Pancreas (tissue), 10 donors: ENCODE measurements at regions not wholly inside any gene's neighbourhood (a gene's known extent, or its start where the extent isn't known, plus 50 kb on each side); places are given as distances from the start of the nearest gene placed in this dataset.

Source experiments
- ATAC-seq, 4 donors: fragments of 200-7000 bp; cut with Tn5 transposase; one replicate each; pipeline versions ENCODE4 v1.8.0 to v1.9.1; 2020; ENCODE audit warnings: mild to moderate bottlenecking in 4 of 4, moderate library complexity in 4 of 4
- DNase-seq, 6 donors: peaks; one replicate each; pipeline ENCODE4 v3.0.0-alpha.2; 2020
- FAIRE-seq: peaks from 2 replicates; lab custom pipeline; 2012; peaks lifted over from hg19 to GRCh38; lab: Jason Lieb, UNC
- H3K27ac ChIP-seq, 4 donors: fragments of 200-600 bp; sonication (generic); 1 replicate in 3 of 4; 2 replicates in 1 of 4; pipeline versions ENCODE4 v1.5.0 to v1.8.0; 2020
- H3K27me3 ChIP-seq, 4 donors: fragments of 200-600 bp; one replicate each; pipeline ENCODE4 v1.8.0; 2021
- H3K36me3 ChIP-seq, 3 donors: fragments of 200-600 bp; sonication (generic) in 1 of 3; one replicate each; pipeline versions ENCODE4 v1.5.0 to v1.8.0; 2020 to 2021
- H3K4me1 ChIP-seq, 3 donors: fragments of 200-600 bp; one replicate each; pipeline ENCODE4 v1.8.0; 2021
- H3K4me3 ChIP-seq, 4 donors: fragments of 200-600 bp; sonication (generic) in 2 of 4; one replicate each; pipeline versions ENCODE4 v1.5.0 to v1.8.0; 2020 to 2021
- H3K9me3 ChIP-seq, 4 donors: fragments of 200-600 bp; one replicate each; pipeline ENCODE4 v1.8.0; 2021
- WGBS, 2 donors: extraction: QIAGEN DNeasy Blood & Tissue Kit; methylation state at CpG; one replicate each; pipeline ENCODE4 v1.1.7; 2013; 5-methylcytosine and 5-hydroxymethylcytosine counted together
- intact Hi-C, 3 donors: fragments of 100-400 bp; cut with DNase I; formaldehyde crosslinking; loops; one replicate each; pipeline versions ENCODE4 v1.11.1 to v1.14.2; 2022
- TF ChIP-seq, protein P1 (sequence below), 4 donors: fragments of 200-600 bp; sonication (generic) in 3 of 4; IDR thresholded peaks; one replicate each; pipeline versions ENCODE4 v1.5.0 to v1.8.0; 2021; ENCODE audit warnings: antibody characterized with exemption in 4 of 4
- donor health status: healthy with polysubstance abuse.
- donor health status: DM: no; HTN: no; CAD: no; lungs with moderate emphysema.
- donor health status: DM: no; HTN: no; CAD: no.
- donor health status: control.
- donor health status: control.
- donor health status: Bipolar disorder and iron deficiency.
- donor health status: DM: yes; HTN: yes; CAD: no.
- donor health status: DM: no; HTN: no; CAD: no.
- donor health status: DM: no; HTN: no; CAD: no.
- donor health status: DM: yes; HTN: yes; CAD: no.

DNA sequence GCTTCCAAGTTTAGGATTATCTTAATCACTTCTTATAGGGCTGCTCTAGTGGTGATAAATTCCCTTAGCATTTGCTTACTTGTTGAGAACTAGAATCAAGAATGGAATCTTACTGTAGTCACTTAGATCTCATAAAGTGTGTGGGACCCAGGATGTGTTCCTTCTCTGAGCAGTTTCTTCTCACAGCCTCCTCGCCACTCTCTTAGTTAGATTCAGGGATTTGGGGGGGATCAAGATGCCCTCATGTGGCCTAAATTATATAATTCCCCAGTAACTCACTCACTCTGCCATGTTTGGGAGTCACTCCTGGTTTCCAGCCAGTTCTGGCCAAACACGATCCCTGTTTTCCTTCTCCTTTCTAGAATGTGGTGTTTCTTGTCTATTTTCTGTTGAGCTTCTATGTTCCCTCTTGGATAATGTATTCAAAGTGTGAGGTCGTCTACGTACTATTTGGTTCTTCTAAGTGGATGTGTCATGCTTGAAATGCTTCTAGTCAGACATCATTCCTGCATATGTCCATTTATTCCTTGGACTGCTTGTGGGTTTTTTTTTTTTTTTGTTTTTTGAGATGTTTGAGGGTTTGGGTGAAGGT is 414.9 kb upstream of the SYT4 start:
- no peak for ATAC-seq
- Histone ChIP-seq H3K4me3 (no peak overlapping the region), H3K36me3 (no peaks in the 10 kb centered on the region), H3K27ac (no peak overlapping the region), H3K9me3 (peaks cover 0 to 4% (median 1%) of the 10 kb centered on the region in 4 donors), H3K27me3 (no peaks in the 10 kb centered on the region), H3K4me1 (peaks cover 0 to 2% (median 0%) of the 10 kb centered on the region in 3 donors)
- intact Hi-C loops: no loop called here
- WGBS, 2 donors: 79 to 80% methylated on average over 4 of the region's 4 CpGs
- no peak for FAIRE-seq
- no peak for DNase-seq
- TF ChIP-seq, protein P1, sequence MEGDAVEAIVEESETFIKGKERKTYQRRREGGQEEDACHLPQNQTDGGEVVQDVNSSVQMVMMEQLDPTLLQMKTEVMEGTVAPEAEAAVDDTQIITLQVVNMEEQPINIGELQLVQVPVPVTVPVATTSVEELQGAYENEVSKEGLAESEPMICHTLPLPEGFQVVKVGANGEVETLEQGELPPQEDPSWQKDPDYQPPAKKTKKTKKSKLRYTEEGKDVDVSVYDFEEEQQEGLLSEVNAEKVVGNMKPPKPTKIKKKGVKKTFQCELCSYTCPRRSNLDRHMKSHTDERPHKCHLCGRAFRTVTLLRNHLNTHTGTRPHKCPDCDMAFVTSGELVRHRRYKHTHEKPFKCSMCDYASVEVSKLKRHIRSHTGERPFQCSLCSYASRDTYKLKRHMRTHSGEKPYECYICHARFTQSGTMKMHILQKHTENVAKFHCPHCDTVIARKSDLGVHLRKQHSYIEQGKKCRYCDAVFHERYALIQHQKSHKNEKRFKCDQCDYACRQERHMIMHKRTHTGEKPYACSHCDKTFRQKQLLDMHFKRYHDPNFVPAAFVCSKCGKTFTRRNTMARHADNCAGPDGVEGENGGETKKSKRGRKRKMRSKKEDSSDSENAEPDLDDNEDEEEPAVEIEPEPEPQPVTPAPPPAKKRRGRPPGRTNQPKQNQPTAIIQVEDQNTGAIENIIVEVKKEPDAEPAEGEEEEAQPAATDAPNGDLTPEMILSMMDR (IDR thresholded peaks at IDR 0.05): no peak

DNA sequence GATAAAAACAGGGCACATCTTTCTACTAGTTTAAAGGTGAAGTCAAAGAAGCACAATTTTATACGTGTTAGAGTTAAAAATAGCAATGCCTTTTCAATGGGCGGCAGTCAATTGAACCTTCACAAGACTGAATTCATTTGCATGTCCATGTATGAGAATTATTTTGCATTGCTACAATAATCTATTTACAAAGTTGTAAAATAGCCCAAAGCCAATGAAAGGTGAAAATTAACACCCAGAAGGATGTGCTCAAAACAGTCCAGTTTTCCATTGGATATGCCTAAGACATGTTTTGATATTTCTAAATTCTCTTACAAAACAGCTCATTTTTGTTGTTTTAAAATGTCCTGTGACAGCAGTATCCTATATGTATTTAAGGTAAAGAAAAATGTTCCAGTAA is 425.1 kb upstream of the SYT4 start:
- no peak for ATAC-seq
- no peaks in the 10 kb centered on the region for H3K4me1 ChIP-seq
- no peaks in the 10 kb centered on the region for H3K9me3 ChIP-seq
- no peaks in the 10 kb centered on the region for H3K27me3 ChIP-seq
- H3K4me3 ChIP-seq: no peak overlapping the region
- no peak overlapping the region for H3K27ac ChIP-seq
- no peak for DNase-seq
- intact Hi-C loops: no loop called here
- TF ChIP-seq, protein P1 (IDR thresholded peaks at IDR 0.05): no peak
- no peak for FAIRE-seq
- WGBS, 2 donors: 84 to 87% methylated on average over 2 of the region's 2 CpGs
- H3K36me3 ChIP-seq: no peaks in the 10 kb centered on the region

DNA sequence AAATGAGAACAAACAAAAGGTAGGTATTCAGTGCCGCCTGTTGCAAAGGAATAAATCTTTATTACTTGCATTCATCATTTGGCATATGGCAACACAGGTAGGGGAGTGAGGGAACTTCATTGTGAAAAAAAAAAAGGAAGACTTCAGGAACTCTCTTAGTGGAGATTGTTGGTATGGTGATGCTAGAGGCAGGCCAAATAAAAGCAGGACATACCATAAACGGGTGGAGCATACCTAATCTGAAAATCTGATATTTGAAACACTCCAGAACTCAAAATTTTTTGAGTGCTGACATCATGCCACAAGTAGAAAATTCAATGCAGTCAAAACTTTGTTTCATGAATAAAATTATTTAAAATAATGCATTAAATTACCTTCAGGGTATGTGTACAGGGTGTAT is 425.8 kb upstream of the SYT4 start:
- Histone ChIP-seq H3K9me3 (no peaks in the 10 kb centered on the region), H3K27ac (no peak overlapping the region), H3K4me3 (no peak overlapping the region), H3K4me1 (no peaks in the 10 kb centered on the region), H3K27me3 (no peaks in the 10 kb centered on the region), H3K36me3 (no peaks in the 10 kb centered on the region)
- intact Hi-C loops: no loop called here
- TF ChIP-seq, protein P1 (IDR thresholded peaks at IDR 0.05): no peak
- WGBS, 2 donors: 53 to 58% methylated on average over 2 of the region's 2 CpGs
- DNase-seq: no peak
- FAIRE-seq: no peak
- ATAC-seq: no peak

DNA sequence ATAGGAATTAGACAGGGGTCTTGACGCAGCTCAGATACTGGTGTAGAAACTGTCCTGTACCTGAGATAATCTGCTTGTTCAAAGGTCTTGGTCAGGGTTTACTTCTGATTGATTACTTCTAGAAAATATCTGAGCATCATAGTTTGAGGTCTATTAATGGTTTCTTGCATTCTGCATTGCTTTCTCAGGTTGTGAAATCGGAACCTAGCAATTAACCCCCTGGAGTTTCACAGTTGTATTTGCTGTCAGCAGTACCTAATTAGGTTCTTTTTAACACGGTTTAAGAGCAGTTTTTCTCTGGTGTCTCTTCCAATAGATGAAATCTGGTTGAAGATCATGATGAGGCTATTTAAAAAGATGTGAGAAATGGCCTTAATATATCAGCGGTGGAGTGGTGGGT is 428.6 kb upstream of the SYT4 start:
- Histone ChIP-seq H3K36me3 (no peaks in the 10 kb centered on the region), H3K4me1 (no peaks in the 10 kb centered on the region), H3K27me3 (no peaks in the 10 kb centered on the region), H3K9me3 (no peaks in the 10 kb centered on the region), H3K27ac (no peak overlapping the region), H3K4me3 (no peak overlapping the region)
- TF ChIP-seq, protein P1 (IDR thresholded peaks at IDR 0.05): no peak
- DNase-seq (no peak), FAIRE-seq (no peak), ATAC-seq (no peak)
- intact Hi-C loops: no loop called here
- 54 to 56% methylated on average over 4 of the region's 4 CpGs for WGBS, 2 donors

DNA sequence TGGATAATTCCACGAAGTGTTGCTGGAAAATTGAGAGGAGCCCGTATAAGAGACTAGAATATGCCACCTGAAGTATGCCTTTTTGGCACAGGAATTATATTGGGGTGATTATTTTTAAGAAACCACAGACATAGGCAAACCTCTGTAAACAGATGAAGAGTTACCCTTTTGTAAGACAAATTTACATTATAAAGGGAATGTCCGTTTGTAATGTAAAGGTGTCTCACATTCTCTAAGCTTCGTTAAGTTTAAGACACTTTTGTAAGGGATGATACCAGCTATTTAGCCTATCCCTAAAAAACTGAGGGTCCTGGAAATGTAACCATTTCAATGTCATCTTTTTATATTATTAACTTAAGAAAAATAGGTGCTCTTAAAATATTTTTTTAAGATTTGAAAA is 432.8 kb upstream of the SYT4 start:
- DNase-seq: no peak
- H3K36me3 ChIP-seq: no peaks in the 10 kb centered on the region
- no peak overlapping the region for H3K27ac ChIP-seq
- ATAC-seq: no peak
- WGBS, 2 donors: 59 to 76% methylated on average over 4 of the region's 4 CpGs
- intact Hi-C loops: no loop called here
- H3K9me3 ChIP-seq: no peaks in the 10 kb centered on the region
- H3K27me3 ChIP-seq: no peaks in the 10 kb centered on the region
- TF ChIP-seq, protein P1 (IDR thresholded peaks at IDR 0.05): no peak
- no peak overlapping the region for H3K4me3 ChIP-seq
- H3K4me1 ChIP-seq: no peaks in the 10 kb centered on the region
- no peak for FAIRE-seq
